ENCODE measurements at regions not wholly inside any gene's neighbourhood (a gene's known extent, or its start where the extent isn't known, plus 50 kb on each side); places are given as distances from the start of the nearest gene placed in this dataset.

DNA sequence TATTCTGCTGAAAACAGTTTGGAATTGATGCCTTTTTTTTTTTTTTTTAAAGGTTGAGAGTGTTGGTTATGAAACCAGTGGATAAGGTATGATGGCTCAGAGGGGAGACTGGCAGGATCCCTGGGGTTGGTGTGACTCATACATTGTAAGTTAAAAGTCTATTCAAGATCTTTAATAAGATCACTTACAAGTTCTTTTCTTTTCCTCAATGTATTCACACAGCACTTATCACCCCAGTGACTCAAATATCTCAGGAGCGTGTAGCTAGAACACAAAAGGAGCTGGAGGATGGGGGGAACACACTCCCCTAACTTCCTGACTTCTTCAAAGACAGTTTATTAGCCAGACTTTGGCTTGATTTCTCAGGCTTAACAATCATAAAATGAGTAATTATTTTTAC is 285.3 kb downstream of the SV2B start:
- Histone ChIP-seq H3K4me2 (ENCODE audit: insufficient read depth, low read length) (no peak overlapping the region), H3K4me1 (ENCODE audit: insufficient read depth, low read length) (peaks cover 10% of the 10 kb centered on the region), H3K27ac (ENCODE audit: low read depth, low read length) (no peak overlapping the region), H3K4me3 (ENCODE audit: insufficient read depth, low read length) (no peak overlapping the region), H4K20me1 (ENCODE audit: insufficient read depth, low read length) (no peaks in the 10 kb centered on the region), H2AFZ (ENCODE audit: low read length) (no peak overlapping the region), H3K79me2 (ENCODE audit: insufficient read depth, low read length) (no peaks in the 10 kb centered on the region), H3K27me3 (ENCODE audit: insufficient read depth, low read length) (no peaks in the 10 kb centered on the region), H3K36me3 (ENCODE audit: insufficient read depth, low read length) (no peaks in the 10 kb centered on the region), H3K9me3 (ENCODE audit: low read depth, low read length) (no peaks in the 10 kb centered on the region)
- TF ChIP-seq CTCF (IDR thresholded peaks at IDR 0.05; ENCODE audit: extremely low read depth, low read depth, low read length), result no peak
- peak; percentile 36 for DNase-seq (ENCODE audit: insufficient read length, low spot score, missing footprints)

- DNase-seq (ENCODE audit: insufficient read length, low spot score, missing footprints), result no peak
- H4K20me1 ChIP-seq (ENCODE audit: insufficient read depth, low read length), result no peaks in the 10 kb centered on the region
- no peaks in the 10 kb centered on the region for H3K79me2 ChIP-seq (ENCODE audit: insufficient read depth, low read length)
- no peaks in the 10 kb centered on the region for H3K9me3 ChIP-seq (ENCODE audit: low read depth, low read length)
- H3K4me2 ChIP-seq (ENCODE audit: insufficient read depth, low read length), result no peak overlapping the region
- TF ChIP-seq CTCF (IDR thresholded peaks at IDR 0.05; ENCODE audit: extremely low read depth, low read depth, low read length), result no peak
- H3K4me3 ChIP-seq (ENCODE audit: insufficient read depth, low read length), result no peak overlapping the region
- no peak overlapping the region for H3K27ac ChIP-seq (ENCODE audit: low read depth, low read length)
- no peaks in the 10 kb centered on the region for H3K27me3 ChIP-seq (ENCODE audit: insufficient read depth, low read length)
- H3K4me1 ChIP-seq (ENCODE audit: insufficient read depth, low read length), result no peaks in the 10 kb centered on the region
- no peak overlapping the region for H2AFZ ChIP-seq (ENCODE audit: low read length)
- H3K36me3 ChIP-seq (ENCODE audit: insufficient read depth, low read length), result no peaks in the 10 kb centered on the region
Measured at GRCh38 chr15:91393186-91393585, 293.1 kb downstream of the SV2B start.

DNA sequence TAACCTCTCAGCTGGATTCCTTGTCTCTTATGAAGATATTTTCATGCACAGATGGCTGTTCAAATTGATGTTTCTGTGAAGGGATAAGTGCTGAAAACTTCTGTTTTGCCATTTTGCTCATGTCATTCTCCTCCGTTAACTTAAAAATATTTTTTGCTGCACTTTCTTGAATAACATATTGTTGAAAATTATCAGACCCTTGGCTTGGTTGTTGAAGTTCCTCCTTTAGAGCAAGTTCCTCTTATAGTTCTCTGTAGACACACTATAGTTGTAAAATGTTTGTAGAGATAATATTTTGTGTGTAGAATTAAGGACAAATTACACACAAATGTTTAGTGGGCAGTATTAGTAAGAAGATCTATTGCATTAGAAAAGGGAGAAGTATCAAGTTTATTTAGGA is 300.4 kb downstream of the SV2B start:
- H3K36me3 ChIP-seq (ENCODE audit: insufficient read depth, low read length), result no peaks in the 10 kb centered on the region
- H3K4me2 ChIP-seq (ENCODE audit: insufficient read depth, low read length), result no peak overlapping the region
- no peaks in the 10 kb centered on the region for H4K20me1 ChIP-seq (ENCODE audit: insufficient read depth, low read length)
- no peak overlapping the region for H3K27ac ChIP-seq (ENCODE audit: low read depth, low read length)
- no peaks in the 10 kb centered on the region for H3K4me1 ChIP-seq (ENCODE audit: insufficient read depth, low read length)
- DNase-seq (ENCODE audit: insufficient read length, low spot score, missing footprints), result no peak
- TF ChIP-seq CTCF (IDR thresholded peaks at IDR 0.05; ENCODE audit: extremely low read depth, low read depth, low read length), result no peak
- H3K27me3 ChIP-seq (ENCODE audit: insufficient read depth, low read length), result no peaks in the 10 kb centered on the region
- no peak overlapping the region for H2AFZ ChIP-seq (ENCODE audit: low read length)
- H3K79me2 ChIP-seq (ENCODE audit: insufficient read depth, low read length), result no peaks in the 10 kb centered on the region
- no peak overlapping the region for H3K4me3 ChIP-seq (ENCODE audit: insufficient read depth, low read length)
- H3K9me3 ChIP-seq (ENCODE audit: low read depth, low read length), result no peaks in the 10 kb centered on the region

GRCh38 chr15:91407269-91407889 is 307.3 kb downstream of the SV2B start:
- H3K4me1 ChIP-seq (ENCODE audit: insufficient read depth, low read length), result no peaks in the 10 kb centered on the region
- no peaks in the 10 kb centered on the region for H4K20me1 ChIP-seq (ENCODE audit: insufficient read depth, low read length)
- H3K27me3 ChIP-seq (ENCODE audit: insufficient read depth, low read length), result no peaks in the 10 kb centered on the region
- no peak overlapping the region for H3K4me3 ChIP-seq (ENCODE audit: insufficient read depth, low read length)
- H3K79me2 ChIP-seq (ENCODE audit: insufficient read depth, low read length), result no peaks in the 10 kb centered on the region
- no peak for TF ChIP-seq CTCF (IDR thresholded peaks at IDR 0.05; ENCODE audit: extremely low read depth, low read depth, low read length)
- no peaks in the 10 kb centered on the region for H3K36me3 ChIP-seq (ENCODE audit: insufficient read depth, low read length)
- H3K9me3 ChIP-seq (ENCODE audit: low read depth, low read length), result no peaks in the 10 kb centered on the region
- H3K4me2 ChIP-seq (ENCODE audit: insufficient read depth, low read length), result no peak overlapping the region
- DNase-seq (ENCODE audit: insufficient read length, low spot score, missing footprints), result peak; percentile 65
- H2AFZ ChIP-seq (ENCODE audit: low read length), result no peak overlapping the region
- no peak overlapping the region for H3K27ac ChIP-seq (ENCODE audit: low read depth, low read length)
